K562 (cell line): ENCODE measurements at regions not wholly inside any gene's neighbourhood (a gene's known extent, or its start where the extent isn't known, plus 50 kb on each side); places are given as distances from the start of the nearest gene placed in this dataset.

Source experiments
- CHD4 ChIP-seq: fragments of 200-600 bp; sonication (generic); IDR thresholded peaks from 3 replicates; pipeline ENCODE4 v1.6.1; 2012; ENCODE audit warnings: low read depth, mild to moderate bottlenecking, mixed read lengths, low read length, inconsistent platforms; ENCODE audit not compliant: insufficient read depth, insufficient replicate concordance, poor library complexity, severe bottlenecking
- JUND ChIP-seq, 2 experiments: IDR thresholded peaks; 2 replicates in 1 of 2; 3 replicates in 1 of 2; pipeline ENCODE4 v1.6.1; 2011; ENCODE audit warnings: borderline replicate concordance in 2 of 2, low read depth in 2 of 2, low read length in 2 of 2, improper control_type of control experiment in 1 of 2, missing biosample characterization in 1 of 2, missing genetic modification characterization in 1 of 2, missing genetic modification reagents in 1 of 2
- XRCC5 ChIP-seq: fragments of 200-400 bp; formaldehyde crosslinking; IDR thresholded peaks from 2 replicates; pipeline ENCODE4 v1.6.1; 2017; ENCODE audit warnings: low read depth, mild to moderate bottlenecking, low read length
- YY1 ChIP-seq, 3 experiments: IDR thresholded peaks; 2 replicates each; pipeline ENCODE4 v1.6.1; 2011; ENCODE audit warnings: low read length in 2 of 3, mild to moderate bottlenecking in 2 of 3, moderate library complexity in 2 of 3, borderline replicate concordance in 1 of 3, control low read depth in 1 of 3, low read depth in 1 of 3; ENCODE audit not compliant: insufficient read depth in 3 of 3, insufficient replicate concordance in 2 of 3, control insufficient read depth in 1 of 3, insufficient read length in 1 of 3; ENCODE audit errors: extremely low read depth in 1 of 3
- TF ChIP-seq, protein P1 (sequence below): sonication (generic); formaldehyde crosslinking; IDR thresholded peaks from 2 replicates; pipeline ENCODE4 v1.9.0; 2022; ENCODE audit warnings: mild to moderate bottlenecking, missing genetic modification reagents

DNA sequence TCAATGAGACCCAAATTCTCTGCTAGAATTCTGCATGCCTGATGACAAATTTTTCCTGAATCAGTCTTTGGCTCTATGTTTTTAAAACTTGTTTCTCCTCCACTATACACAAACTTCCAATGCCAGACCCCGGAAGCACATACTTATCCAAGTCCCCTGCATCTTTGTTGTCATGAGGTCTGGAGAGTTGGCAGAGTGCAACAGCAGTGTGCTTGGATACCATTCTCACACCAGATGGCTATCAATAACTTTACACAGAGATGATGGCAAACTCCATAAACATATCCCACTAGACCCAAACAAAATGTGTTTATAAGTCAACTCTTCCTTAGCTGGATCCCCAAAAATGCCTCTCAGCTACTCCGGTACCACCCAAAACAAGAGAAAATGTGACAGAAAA, 337.7 kb upstream of the TRPC7 start:
- TF ChIP-seq, protein P1, sequence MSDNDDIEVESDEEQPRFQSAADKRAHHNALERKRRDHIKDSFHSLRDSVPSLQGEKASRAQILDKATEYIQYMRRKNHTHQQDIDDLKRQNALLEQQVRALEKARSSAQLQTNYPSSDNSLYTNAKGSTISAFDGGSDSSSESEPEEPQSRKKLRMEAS, result no peak
- TF ChIP-seq XRCC5, result no peak
- TF ChIP-seq CHD4, result no peak
- TF ChIP-seq JUND (IDR thresholded peaks at IDR 0.05; ENCODE audit: borderline replicate concordance, low read depth, low read length), result no peak
- TF ChIP-seq JUND (tag; IDR thresholded peaks at IDR 0.05; ENCODE audit: borderline replicate concordance, low read depth, low read length), result no peak
- TF ChIP-seq YY1 (IDR thresholded peaks at IDR 0.05; ENCODE audit: borderline replicate concordance in 1 of 3, control insufficient read depth in 1 of 3, extremely low read depth in 1 of 3, insufficient read depth in 3 of 3, insufficient read length in 1 of 3, insufficient replicate concordance in 2 of 3, low read depth in 1 of 3, low read length in 2 of 3), result no peak
